Calu3 (cell line): ENCODE measurements at regions not wholly inside any gene's neighbourhood (a gene's known extent, or its start where the extent isn't known, plus 50 kb on each side); places are given as distances from the start of the nearest gene placed in this dataset.

Experiments used
- BruUV-seq: library from RNA; stranded (reverse); fragments of 400-500 nt; replicated peaks from 2 replicates; lab custom pipeline; 2021; lab: Mats Ljungman, UMichigan
- CTCF ChIA-PET: fragments of 300-600 bp; sonication (Branson Sonifier 250); formaldehyde crosslinking; loops from one replicate; lab custom pipeline; 2022; ENCODE audit warnings: antibody characterized with exemption; lab: Charles Lee
- DNase-seq: peaks from one replicate; pipeline ENCODE4 v3.0.0; 2022
- H3K27ac Mint-ChIP-seq: one replicate; pipeline ENCODE4 v1.8.0; 2022; ENCODE audit warnings: mixed read lengths; ENCODE audit not compliant: unreplicated experiment
- H3K27me3 Mint-ChIP-seq: one replicate; pipeline ENCODE4 v1.8.0; 2022; ENCODE audit warnings: mixed read lengths; ENCODE audit not compliant: unreplicated experiment
- H3K36me3 Mint-ChIP-seq: one replicate; pipeline ENCODE4 v1.8.0; 2022; ENCODE audit warnings: mild to moderate bottlenecking, moderate library complexity, mixed read lengths; ENCODE audit not compliant: insufficient read depth, unreplicated experiment
- H3K4me1 Mint-ChIP-seq: one replicate; pipeline ENCODE4 v1.8.0; 2022; ENCODE audit warnings: mild to moderate bottlenecking, low read depth, mixed read lengths; ENCODE audit not compliant: unreplicated experiment
- H3K4me3 Mint-ChIP-seq: one replicate; pipeline ENCODE4 v1.8.0; 2022; ENCODE audit warnings: mild to moderate bottlenecking, low read depth, moderate library complexity, mixed read lengths; ENCODE audit not compliant: unreplicated experiment
- H3K9me3 Mint-ChIP-seq: one replicate; pipeline ENCODE4 v1.8.0; 2022; ENCODE audit warnings: low read depth, mixed read lengths; ENCODE audit not compliant: unreplicated experiment
- intact Hi-C: fragments of 100-400 bp; cut with micrococcal nuclease; formaldehyde crosslinking; loops from one replicate; pipeline ENCODE4 v1.10.0; 2022; ENCODE audit not compliant: unreplicated experiment
- TF ChIP-seq, protein P1 (sequence below): fragments of 200-600 bp; IDR thresholded peaks from one replicate; pipeline ENCODE4 v1.8.0; 2022; ENCODE audit warnings: antibody characterized with exemption; ENCODE audit not compliant: unreplicated experiment

DNA sequence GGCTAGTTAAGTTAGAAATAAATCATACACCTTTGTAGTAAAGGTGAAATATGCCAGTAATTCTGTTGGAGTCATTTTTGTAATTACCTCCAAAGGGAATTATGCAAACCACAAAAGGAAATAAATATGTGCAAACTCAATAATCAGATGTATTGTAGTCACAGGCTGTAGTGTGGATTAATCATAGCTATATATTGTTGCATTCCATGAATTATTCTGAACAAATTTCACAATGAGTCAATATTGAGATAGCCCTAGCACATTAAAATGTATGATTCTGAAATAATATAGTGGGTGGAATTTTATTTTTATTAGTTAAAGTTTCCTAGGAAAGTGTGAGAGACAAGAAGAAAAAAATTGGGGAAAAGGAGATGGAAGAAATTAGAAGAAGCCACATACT is 790.5 kb upstream of the PCDH20 start:
- intact Hi-C loops, result no loop called here
- no peaks in the 10 kb centered on the region for H3K27me3 Mint-ChIP-seq
- no peaks in the 10 kb centered on the region for H3K4me1 Mint-ChIP-seq
- no TSS peak for BruUV-seq
- TF ChIP-seq, protein P1, sequence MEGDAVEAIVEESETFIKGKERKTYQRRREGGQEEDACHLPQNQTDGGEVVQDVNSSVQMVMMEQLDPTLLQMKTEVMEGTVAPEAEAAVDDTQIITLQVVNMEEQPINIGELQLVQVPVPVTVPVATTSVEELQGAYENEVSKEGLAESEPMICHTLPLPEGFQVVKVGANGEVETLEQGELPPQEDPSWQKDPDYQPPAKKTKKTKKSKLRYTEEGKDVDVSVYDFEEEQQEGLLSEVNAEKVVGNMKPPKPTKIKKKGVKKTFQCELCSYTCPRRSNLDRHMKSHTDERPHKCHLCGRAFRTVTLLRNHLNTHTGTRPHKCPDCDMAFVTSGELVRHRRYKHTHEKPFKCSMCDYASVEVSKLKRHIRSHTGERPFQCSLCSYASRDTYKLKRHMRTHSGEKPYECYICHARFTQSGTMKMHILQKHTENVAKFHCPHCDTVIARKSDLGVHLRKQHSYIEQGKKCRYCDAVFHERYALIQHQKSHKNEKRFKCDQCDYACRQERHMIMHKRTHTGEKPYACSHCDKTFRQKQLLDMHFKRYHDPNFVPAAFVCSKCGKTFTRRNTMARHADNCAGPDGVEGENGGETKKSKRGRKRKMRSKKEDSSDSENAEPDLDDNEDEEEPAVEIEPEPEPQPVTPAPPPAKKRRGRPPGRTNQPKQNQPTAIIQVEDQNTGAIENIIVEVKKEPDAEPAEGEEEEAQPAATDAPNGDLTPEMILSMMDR, result no peak
- H3K36me3 Mint-ChIP-seq, result no peaks in the 10 kb centered on the region
- CTCF ChIA-PET, result no interaction called here
- H3K4me3 Mint-ChIP-seq, result no peak overlapping the region
- no peak for DNase-seq
- H3K9me3 Mint-ChIP-seq, result peaks cover 2% of the 10 kb centered on the region
- H3K27ac Mint-ChIP-seq, result no peak overlapping the region

DNA sequence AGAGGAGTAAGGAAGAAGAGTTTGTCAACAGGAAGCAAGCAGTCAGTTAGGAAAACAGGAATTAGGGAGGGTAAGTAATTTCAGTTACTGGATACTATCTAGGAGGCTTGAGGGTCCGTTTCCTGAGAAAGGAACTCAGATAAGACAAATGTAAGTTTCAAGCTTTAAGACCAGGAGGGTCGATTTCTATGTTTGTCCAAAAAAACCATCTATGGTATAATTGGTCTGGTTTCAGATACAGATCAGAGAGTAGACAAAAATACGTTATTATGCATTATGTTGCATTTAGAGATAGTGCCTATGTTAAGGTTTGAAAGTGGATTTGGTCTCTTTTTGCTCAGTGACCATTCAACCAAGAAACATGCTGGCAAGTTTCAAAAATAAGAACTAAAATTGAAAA is 789.6 kb upstream of the PCDH20 start:
- CTCF ChIA-PET, result no interaction called here
- no TSS peak for BruUV-seq
- TF ChIP-seq, protein P1, result no peak

DNA sequence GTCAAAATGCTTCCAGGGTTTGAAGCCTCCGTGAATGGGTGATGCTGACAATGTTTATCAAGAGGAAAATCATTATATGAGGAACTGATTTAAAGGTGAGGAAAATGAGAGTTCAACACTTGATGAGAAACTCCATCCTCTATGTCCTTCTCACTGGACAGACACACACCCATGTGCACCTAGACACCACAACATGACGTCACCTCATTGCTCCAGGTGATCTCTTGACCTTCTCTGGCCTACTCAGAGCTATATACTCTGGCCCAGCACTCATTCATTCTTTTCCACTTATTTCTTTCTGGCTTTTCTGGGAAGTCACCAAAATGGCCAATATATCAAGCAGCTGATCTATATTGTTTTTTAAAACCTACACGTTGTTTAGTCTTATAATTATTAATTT is 778.7 kb upstream of the PCDH20 start:
- CTCF ChIA-PET, result no interaction called here
- H3K4me1 Mint-ChIP-seq, result no peaks in the 10 kb centered on the region
- no peaks in the 10 kb centered on the region for H3K9me3 Mint-ChIP-seq
- no peak overlapping the region for H3K4me3 Mint-ChIP-seq
- no peaks in the 10 kb centered on the region for H3K36me3 Mint-ChIP-seq
- TF ChIP-seq, protein P1, result no peak
- no TSS peak for BruUV-seq
- intact Hi-C loops, result no loop called here
- no peaks in the 10 kb centered on the region for H3K27me3 Mint-ChIP-seq
- no peak overlapping the region for H3K27ac Mint-ChIP-seq
- no peak for DNase-seq

More for the DNA sequence above, 789.6 kb upstream of the PCDH20 start:
- Mint-ChIP-seq H3K4me1 (no peaks in the 10 kb centered on the region), H3K27ac (no peak overlapping the region), H3K36me3 (no peaks in the 10 kb centered on the region), H3K27me3 (no peaks in the 10 kb centered on the region), H3K9me3 (peaks cover 2% of the 10 kb centered on the region), H3K4me3 (no peak overlapping the region)
- intact Hi-C loops, result no loop called here
- no peak for DNase-seq

DNA sequence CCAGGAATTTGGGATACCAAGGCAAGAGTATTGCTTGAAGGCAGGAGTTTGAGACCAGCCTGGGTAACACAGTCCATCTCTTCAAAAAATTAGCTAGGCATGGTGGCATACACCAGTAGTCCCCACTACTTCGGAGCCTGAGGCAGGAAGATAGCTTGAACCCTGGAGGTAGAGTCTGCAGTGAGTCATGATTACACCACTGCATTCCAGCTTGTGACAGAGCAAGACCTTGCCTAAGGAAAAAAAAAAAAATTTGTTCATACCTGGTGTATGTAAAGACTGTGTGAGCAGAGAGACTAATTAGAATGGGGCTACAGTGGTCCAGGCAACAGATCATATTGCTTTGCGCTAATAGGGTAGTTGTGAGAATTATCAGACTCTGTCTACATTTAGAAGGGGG is 778.3 kb upstream of the PCDH20 start:
- BruUV-seq, result no TSS peak

More for the DNA sequence above, 778.3 kb upstream of the PCDH20 start:
- H3K36me3 Mint-ChIP-seq, result no peaks in the 10 kb centered on the region
- no peaks in the 10 kb centered on the region for H3K9me3 Mint-ChIP-seq
- H3K27me3 Mint-ChIP-seq, result no peaks in the 10 kb centered on the region
- no peak overlapping the region for H3K27ac Mint-ChIP-seq
- CTCF ChIA-PET, result no interaction called here
- intact Hi-C loops, result no loop called here
- TF ChIP-seq, protein P1, result no peak
- DNase-seq, result no peak
- no peak overlapping the region for H3K4me3 Mint-ChIP-seq
- no peaks in the 10 kb centered on the region for H3K4me1 Mint-ChIP-seq
